GM12892 (cell line): ENCODE measurements at regions not wholly inside any gene's neighbourhood (a gene's known extent, or its start where the extent isn't known, plus 50 kb on each side); places are given as distances from the start of the nearest gene placed in this dataset.

ENCODE experiments used
- POLR2A ChIP-seq: IDR thresholded peaks from 2 replicates; pipeline ENCODE4 v1.6.1; 2011; ENCODE audit warnings: low read depth, low read length, control low read depth
- POLR2AphosphoS5 ChIP-seq: IDR thresholded peaks from 2 replicates; pipeline ENCODE4 v1.6.1; 2011; ENCODE audit warnings: low read depth, low read length, control low read depth
- TAF1 ChIP-seq: IDR thresholded peaks from 2 replicates; pipeline ENCODE4 v1.6.1; 2011; ENCODE audit warnings: low read depth, mild to moderate bottlenecking, control low read depth, low read length, borderline replicate concordance

GRCh38 chr4:131534944-131535645 is 1614.0 kb upstream of the PCDH10 start:
- TF ChIP-seq POLR2AphosphoS5, result no peak
- TF ChIP-seq POLR2A, result no peak
- TF ChIP-seq TAF1, result no peak
